ENCODE measurements at regions not wholly inside any gene's neighbourhood (a gene's known extent, or its start where the extent isn't known, plus 50 kb on each side); places are given as distances from the start of the nearest gene placed in this dataset.
"Not testable (repeated sequence)": the region's sequence is repeated elsewhere in the genome, so short reads cannot be mapped to it uniquely, and the experiment has no call there.

DNA sequence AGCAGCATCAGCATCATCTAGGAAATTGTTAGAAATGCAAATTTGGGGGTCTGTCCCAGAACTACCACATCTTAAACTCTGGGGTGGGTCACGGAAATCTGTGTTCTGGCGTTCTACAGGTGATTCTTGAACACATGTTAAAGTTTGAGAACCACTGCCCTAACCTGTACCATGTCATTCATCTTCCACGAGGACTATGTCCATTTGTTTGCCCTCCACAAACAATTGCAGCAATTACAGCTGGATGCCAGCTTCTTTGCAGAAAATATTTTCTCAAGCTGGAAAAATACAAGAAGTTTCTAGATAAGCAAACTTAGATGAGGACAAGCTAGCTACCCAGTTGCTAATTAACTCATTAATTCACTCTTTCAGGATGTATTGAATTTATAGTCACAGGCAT is 54.1 kb downstream of the MAFB start:
- no peak for DNase-seq (ENCODE audit: low read depth)

DNA sequence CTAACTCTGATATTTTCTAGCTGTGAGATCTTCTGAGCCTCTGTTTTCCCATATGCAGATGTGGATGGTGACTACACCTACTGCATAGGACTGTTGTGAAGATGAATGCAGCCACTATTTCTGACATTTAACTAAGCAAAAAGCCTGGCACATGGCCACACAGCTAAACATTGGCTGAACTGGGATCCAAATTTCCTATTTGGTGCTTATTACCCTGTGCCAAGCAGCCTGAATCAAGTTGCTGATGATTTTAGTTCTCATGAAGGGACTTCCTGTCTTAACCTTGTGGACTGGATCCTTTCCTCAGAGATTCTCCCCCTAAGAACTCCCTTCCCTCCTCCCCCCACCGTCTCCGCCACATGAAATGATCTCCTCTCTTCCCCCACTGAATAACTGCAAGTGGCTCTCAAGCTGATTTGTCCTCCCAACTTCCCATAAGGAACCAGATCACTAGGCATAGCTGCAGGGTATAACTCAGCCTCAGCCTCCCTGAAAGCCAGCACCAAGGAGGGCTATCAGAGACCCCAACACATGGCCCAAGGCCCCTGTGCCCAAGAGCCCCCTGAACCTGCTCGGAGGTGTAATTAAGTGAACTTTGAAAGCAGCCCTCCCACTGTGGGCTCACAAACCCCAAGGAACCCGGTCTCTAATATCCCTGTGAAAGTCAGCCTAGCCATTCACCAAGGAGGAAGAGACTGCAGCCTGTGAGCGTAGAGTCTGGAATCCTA is 55.7 kb downstream of the MAFB start:
- DNase-seq (ENCODE audit: low read depth): no peak

DNA sequence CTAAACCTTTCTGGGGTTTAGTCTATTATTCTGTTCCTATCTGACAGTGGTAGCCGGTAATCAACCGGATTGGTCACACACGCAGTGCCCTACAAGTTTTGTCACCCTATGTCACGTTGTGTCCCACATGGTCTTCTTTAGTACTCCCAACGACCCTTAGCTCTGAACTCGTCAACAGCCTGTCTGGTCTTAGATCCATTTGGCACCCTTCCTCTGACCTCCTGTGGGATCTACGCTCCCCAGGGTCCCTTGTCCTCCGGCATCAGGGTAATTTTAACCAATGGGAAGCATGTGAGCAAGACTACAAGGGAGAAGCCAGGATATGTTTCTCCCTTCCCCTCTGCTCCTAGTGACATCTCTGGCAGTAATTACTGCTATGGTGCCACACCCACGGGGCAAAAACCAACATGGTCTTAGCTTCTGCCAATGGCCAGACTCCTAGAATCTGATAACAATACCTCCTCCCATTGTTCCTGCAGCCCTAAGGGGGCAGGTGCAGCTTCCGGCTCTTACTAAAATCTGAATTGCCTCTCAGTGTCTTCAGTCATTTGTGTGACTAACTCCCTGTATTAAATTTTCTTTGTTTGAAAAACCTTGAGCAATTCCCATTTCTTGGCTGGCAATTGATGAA is 56.6 kb downstream of the MAFB start:
- DNase-seq (ENCODE audit: low read depth): no peak

DNA sequence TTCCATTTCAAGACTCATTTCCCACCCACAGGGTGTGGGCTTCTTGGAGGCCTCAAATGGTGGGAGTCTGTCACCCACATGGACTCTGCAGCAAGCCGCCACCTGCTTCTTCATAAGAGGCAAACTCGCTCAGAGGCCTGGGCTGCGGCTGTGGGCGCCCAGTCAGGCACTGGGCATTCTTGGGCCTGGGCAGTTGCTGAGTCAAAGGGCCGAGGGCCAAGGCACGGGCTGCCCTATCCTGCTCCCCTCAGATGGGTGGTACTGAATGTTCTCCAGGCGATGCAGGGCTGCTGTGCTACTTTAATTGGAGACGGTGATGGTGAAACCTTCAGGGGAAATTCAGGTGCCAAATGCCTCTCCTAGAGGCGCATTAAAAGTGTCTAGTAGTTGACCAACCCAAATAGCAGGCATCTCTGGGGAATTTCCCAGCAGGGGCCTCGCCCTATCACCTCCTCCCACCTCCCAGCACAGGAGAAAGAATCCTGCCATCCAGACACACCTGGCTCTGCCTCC is 57.9 kb downstream of the MAFB start:
- no peak for DNase-seq (ENCODE audit: low read depth)

DNA sequence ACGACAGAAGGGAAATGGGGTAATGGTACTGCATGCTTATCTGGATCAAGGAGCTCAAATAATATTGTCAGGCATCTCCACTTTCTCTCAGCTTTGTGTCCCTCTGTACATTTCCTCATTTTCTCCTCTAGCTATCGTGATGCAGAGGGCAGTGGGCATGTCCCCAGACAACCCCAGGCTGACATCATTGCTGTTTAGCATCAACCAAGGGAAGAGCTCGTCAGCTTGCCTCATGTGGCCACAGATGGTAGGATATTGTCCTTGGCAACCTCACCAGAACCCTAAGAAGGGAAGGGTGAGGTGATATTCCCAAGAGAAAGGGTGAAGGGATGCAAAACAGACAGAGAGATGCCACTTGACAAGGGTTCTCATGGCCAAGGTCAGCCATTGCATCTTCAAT is 58.3 kb downstream of the MAFB start:
- DNase-seq (ENCODE audit: low read depth): no peak

DNA sequence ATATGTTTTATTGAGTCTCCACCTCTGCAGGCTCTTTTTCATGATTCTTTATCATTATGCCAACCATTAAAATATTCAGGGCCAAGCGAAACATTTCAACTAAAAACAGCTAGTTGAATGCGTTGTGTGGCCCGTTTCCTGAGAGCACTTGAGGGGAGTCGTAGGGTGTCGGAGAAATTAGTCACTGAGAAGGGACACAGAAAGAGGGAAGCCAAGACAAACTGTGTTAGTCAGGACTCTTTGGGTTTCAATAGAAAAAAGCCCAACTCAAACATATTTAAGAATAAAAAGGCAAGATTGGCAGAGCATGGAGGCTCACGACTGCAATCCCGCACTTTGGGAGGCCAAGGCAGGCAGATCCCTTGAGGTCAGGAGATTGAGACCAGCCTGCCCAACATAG is 58.9 kb downstream of the MAFB start:
- DNase-seq (ENCODE audit: low read depth): no peak

DNA sequence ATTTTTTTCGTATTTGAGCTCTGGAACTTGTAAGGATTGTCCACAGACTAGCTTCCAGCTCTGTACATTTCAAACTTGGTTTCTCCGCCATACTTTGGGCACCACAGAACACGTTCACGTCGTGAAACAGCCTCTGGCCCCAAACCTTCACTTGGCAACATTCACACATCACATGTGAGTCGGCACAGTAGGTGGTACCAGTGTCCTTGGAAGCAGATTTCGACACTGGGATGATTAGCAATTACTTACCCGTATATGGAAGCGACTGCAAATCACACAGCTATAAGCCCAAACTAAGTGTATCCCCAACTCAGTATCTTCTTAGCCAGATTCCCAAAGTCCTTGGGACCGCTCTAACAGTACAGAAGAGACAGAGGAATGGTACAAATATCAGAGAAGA is 60.2 kb downstream of the MAFB start:
- no peak for DNase-seq (ENCODE audit: low read depth)

DNA sequence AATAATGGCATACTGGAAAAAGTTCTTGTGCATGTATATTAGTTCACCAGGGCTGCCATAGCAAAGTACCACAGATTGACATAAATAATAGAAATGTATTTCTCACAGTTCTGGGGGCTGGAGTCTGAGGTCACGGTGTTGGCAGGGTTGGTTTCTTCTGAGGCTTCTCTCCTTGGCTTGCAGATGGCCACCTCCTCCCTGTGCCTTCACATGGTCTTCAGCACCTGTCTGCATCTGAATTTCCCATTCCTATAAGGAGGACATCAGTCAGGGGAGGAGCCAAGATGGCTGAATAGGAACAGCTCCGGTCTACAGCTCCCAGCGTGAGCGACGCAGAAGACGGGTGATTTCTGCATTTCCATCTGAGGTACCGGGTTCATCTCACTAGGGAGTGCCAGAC is 70.0 kb downstream of the MAFB start:
- not testable (repeated sequence) for DNase-seq (ENCODE audit: low read depth)

DNA sequence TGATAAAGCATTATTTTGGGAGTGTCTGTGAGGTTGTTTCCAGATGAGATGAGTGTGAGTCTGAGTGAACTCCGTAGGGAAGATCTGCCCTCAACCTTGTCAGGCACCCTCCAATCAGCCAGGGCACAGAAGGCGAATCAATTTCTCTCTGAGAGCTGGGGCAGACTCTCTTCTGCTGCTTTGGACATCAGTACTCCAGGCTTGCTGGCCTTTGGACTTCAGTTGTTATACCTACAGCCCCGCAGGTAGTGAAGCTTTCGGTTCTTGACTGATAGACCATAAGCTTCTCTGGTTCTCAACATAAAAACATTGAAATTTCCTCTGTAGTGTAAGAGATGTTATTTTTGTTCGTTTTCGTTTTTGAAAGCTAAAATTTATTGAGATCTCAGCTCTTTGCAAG is 71.4 kb downstream of the MAFB start:
- DNase-seq (ENCODE audit: low read depth): no peak

DNA sequence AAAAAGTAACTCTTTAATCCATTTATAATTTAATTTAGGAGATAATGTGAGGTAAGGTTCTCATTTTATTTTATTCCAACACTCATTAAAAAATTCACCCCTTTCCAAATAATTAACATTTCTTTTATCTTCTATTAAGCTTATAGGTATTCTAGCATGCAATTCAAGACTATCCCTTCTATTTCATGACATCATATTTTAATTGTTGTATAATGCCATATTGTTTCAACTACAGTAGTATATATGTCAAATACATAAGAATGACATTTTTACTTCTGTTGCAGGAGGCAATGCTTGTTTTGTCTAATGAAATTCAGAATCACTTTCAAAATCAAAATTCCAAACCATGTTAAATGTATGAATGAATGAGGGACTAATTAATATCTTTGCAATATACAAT is 76.2 kb downstream of the MAFB start:
- no peak for DNase-seq (ENCODE audit: low read depth)

DNA sequence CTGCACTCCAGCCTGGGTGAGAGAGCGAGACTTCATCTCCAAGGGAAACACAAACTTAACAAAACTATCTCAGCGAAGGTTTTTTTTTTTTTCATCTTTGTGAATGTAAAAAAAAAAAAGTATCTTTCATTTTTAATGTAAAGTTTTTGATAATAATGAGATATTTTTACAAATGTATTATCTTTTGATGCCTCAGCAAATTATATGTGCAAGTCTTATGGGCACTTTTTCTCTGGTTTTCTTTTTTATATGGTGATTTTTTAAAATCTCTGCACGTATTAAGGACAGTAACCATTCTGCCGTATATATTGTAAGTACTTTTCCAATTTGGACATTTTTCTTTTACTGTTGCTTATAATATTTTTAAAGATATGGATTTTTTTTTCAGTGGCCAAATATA is 76.8 kb downstream of the MAFB start:
- no peak for DNase-seq (ENCODE audit: low read depth)

DNA sequence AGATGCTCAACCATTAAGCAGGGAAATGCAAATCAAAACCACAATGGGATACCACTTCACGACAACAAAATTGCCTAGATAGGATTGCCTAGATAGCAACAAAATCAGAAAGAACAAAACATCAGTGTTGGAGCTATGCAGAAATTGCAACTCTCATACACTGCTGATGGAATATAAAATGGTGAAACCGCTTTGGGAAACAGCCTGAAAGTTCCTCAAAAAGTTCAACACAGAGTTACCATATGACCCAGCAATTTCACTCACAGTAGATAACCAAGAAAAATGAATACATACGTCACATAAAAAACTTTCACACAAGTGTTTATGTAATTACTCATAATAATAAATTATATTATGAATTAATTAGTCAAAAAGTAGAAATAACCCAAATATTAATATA is 78.3 kb downstream of the MAFB start:
- no peak for DNase-seq (ENCODE audit: low read depth)

DNA sequence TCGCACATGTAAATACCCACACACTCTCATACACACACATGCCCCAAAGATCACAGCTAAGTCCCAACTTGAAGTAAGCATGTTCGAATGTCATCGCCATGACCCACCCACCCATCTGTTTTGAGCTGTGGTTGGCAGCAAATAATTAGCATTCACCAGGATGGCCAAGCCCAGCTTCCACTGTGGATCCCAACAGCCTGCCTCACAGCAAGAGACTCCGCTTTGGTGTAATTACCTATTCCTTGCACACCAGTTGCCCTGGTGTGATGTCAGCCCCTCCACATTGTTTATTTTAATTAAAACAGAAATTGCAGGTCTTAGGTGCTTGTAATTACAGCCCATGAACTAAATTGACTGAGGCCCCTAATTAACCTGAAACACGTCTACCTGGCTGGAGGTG is 81.1 kb downstream of the MAFB start:
- DNase-seq (ENCODE audit: low read depth): no peak

DNA sequence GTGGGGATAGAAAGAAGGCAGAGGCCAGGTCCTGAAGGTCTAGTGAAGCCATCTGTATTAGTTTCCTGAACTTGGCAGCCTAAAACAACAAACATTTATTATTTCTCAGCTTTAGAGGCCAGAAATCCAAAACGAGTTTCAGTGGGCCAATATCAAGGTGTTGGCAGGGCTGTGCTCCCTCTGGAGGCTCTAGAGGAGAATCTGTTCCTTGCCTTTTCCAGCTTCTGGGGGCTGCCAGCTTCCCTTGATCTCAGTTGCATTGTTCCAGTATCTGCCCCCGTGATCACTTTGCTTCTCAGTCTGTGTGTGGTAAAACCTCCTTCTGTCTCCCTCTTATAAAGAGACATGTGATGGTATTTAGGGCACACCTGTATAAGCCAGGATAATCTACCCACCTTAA is 82.4 kb downstream of the MAFB start:
- no peak for DNase-seq (ENCODE audit: low read depth)

DNA sequence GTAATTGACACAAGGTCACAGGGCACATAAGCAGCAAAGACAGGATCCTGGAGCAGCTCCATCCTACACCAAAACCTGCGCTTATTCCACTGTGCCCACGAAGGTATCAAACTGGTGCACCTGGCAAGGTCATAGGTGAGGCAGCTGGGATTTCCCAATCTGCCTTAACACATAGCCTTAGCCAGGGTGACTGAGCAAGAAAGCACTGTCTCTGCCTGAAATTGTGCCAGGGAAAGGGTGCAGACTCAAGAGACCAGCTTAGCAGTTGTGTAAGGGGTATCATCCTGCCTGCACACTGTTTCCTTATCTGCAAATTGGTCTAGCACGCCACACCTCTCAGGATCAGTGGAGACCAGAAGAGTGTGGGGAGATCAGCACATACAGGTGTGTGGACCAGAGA is 82.8 kb downstream of the MAFB start:
- no peak for DNase-seq (ENCODE audit: low read depth)

DNA sequence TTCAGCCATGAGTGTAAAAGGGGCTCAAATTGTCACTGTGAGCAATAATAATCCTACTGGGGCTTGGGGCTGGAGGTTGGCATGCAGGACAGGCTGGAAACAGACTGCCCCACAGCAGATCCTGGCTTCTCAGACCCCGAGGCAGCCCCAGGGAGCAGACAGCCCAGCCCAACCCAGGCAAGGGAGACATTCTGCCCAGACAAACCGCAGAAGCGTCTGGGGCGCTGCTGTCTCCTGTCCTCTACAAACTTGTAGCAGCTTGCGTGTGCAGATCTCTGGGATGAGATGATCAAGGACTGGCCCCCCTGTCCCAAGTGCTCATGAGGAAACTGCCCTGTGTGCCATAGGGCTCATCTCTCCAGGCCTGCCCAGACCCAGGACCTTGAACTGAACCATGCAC is 84.6 kb downstream of the MAFB start:
- DNase-seq (ENCODE audit: low read depth): no peak

DNA sequence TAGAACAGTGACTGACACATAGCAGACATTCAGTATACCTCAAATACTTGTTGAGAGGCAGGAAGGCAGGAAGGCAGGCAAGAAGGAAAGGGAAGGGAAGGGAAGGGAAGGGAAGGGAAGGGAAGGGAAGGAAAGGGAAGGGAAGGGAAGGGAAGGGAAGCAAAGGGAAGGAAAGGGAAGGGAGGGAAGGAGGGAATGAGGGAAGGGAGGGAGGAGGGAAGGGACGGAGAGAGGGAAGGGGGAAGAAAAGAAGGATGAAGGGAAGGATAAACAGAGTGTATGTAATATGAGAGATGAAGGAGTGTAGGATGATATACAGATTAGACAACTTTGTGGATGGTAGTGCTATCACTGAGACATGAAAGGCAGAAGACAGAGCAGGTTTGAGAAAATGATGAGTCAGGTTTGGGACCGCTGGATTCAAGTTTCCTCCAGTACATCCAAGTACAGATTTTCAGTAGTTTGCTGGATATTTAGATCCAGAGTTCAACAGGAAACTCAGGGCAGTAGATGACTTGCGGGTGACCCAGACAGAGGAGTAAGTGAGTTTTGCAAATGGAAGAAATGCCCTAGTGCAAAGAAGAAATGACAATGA is 85.9 kb downstream of the MAFB start:
- no peak for DNase-seq (ENCODE audit: low read depth)

DNA sequence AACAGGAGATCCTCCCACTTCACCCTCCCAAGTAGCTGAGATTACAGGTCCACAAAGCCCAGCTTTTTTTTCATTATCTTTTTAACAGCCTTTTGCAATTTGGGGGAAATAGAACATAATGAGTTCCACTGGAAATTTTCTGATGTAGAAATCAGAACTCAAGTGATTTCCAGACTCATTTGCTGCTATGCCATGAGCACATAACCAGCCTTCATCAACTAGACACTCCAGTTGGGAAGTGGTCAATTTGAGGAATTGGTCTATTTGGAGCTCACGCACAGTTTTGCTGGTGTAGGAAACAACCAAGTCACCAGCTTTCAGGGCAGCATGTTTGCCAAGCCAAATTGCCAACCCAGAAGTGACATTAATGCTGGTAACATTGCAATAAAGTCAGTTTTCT is 86.7 kb downstream of the MAFB start:
- DNase-seq (ENCODE audit: low read depth): no peak

DNA sequence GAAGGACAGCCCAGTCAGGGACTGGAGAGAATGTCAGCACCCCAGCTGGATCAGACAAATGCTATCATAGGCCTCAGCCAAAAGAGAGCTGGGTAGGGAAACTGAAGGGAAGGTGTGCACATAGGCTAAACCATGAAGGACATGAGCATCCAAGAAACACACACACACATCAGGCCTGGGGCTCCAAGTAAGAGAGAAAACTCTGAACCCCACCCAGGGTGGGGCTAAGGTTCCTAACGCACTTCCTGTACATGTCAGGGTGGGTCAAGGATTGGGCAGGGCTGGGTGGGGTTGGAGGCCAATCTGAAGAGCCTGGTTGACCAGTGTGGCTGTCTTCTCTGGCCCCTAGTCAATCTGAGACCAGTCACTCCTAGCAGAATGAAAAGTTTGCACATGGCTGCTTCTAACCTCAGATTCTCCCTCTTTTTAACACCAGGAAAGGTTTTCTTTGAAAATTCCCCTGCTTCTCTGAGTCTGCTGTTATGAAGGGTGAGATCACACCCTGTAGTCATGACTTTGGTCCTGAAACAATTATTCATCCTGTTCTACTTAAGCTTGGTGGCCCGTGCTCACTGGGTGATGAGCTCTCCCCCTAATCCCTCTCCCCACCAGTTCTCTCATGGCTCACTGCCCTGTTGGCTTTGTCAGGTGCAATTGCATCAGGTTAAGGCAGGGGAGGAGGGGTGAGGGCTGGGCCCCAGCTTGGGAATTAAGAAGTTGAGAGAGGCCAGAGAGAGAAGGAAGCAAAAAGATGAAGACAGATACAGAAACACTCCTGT is 88.4 kb downstream of the MAFB start:
- no peak for DNase-seq (ENCODE audit: low read depth)

DNA sequence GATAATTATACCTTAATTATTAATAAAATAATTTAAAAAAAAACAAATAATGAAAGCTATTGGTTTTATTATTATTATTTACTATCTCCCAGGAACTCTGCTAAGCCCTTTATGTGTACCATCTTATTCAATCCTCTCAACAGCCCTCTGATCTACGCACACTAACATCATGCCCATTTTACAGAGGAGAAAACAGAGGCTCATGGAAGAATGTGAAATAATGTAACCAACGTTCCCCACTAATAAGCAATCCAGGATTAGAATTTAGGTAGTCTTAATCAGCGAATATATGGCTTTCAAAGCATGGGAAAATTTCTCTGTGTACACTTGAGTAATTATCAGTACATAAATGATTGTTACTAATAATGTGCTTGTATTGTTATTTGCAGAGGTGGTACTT is 89.0 kb downstream of the MAFB start:
- DNase-seq (ENCODE audit: low read depth): no peak

DNA sequence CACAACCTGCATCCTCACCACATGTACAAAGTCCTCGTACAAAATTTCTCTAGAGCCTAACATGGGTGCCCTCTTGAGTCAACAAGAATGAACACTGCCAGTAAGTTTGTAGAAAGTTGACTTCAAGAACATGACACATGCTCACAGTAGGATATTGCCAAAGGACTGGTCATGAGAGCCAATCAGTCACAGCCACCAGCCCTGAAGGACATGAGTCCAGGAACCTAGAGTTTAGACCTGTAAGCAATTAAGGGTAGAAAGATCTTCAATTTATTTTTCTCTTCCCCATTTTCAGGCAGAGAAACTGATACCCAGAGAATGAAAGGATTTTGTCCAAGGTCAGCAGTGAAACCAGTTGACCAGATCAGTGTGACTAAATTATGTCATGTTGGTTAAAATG is 96.1 kb downstream of the MAFB start:
- no peak for DNase-seq (ENCODE audit: low read depth)

DNA sequence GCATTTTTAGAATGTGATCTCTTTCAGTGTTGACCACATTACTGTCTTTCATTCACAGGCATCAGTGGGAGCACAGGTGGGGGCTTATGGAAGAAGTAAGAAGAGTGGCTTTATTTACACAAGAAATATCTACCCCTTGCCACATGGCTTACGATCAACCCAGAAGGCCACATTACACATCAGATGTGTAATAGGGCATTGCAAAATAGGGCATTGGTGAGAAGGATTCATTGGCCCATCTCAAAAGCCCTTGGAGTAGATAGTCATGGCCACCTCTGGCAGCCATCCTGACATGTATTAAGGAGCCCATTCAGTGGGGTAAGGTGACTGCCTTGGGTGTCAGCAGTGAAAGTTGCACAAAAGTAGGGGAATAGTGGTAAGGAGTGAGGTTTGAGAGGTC is 97.5 kb downstream of the MAFB start:
- DNase-seq (ENCODE audit: low read depth): no peak

DNA sequence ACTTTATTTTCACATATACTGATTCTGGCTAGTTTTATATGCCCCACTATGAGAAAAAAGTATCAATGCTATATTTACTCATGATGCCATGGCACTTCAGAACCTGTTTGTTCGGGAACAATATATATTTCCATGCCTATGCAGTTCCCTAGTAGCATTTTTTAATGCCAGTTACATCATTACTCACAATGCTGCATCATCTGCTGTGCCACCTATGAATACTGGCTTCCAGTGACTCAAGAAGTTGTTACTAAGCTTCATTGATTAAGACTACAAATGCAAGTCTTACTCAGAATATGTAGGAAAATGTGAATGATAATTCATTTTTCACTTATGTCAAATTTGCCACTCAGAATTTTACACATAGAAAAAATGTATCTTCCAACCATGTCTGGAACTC is 97.9 kb downstream of the MAFB start:
- no peak for DNase-seq (ENCODE audit: low read depth)

Data from activated T-helper 9 cell treated with anti-CD3 and anti-CD28 coated beads, Interleukin-2, amount 50 U/mL, for 16 hours (primary cell).